HG03469 (cell line): ENCODE measurements at regions not wholly inside any gene's neighbourhood (a gene's known extent, or its start where the extent isn't known, plus 50 kb on each side); places are given as distances from the start of the nearest gene placed in this dataset.

Source experiments
- ATAC-seq: cut with Tn5 transposase; IDR thresholded peaks from one replicate; pipeline ENCODE4 v1.9.1; 2021; ENCODE audit warnings: mild to moderate bottlenecking, moderate library complexity, moderate number of reproducible peaks; ENCODE audit not compliant: unreplicated experiment

- no peak for ATAC-seq
These were observed 267.7 kb downstream of the RASSF9 start for GRCh38 chr12:85568395-85569103.

- no peak for ATAC-seq
These were observed 266.9 kb downstream of the RASSF9 start for GRCh38 chr12:85569261-85569660.

DNA sequence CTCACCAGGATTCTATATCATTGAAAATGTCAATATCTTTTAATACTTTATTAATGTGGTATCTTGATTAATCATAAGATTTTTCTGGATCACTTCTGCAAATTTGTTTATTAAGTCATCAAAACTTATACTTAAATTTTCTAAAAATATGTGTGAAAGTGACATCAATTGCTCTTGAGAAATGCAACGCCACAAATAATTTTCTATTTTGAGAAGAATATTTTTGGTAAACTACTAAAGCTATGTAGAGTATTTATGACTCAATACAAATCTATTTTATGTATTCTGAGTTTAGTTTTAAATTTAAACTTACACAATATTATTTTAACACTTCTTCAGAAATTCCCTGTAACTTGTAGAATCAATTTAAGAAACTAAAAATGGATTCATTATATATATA is 263.3 kb downstream of the RASSF9 start:
- no peak for ATAC-seq

GRCh38 chr12:85573635-85574214 is 262.5 kb downstream of the RASSF9 start:
- ATAC-seq, result no peak

DNA sequence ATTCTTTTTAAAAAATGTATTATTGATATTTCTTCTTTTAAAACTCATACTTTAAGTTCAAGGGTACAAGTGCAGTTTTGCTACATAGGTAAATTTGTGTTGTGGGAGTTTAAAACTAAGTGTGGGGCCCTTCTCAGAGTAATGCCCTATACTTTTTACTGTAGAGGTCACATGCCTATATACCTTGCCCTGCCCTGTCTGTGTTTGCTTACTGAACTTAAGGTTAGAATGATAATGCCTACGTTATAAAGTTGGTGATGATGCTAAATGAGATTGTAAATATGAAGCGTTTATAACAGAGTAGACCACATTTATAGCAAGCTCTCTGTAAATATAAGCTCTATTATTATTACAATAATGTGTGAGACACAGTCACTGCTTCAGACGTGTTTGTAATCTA is 261.9 kb downstream of the RASSF9 start:
- ATAC-seq, result no peak

GRCh38 chr12:85575120-85576096 is 260.8 kb downstream of the RASSF9 start:
- ATAC-seq, result peak; percentile 98

- ATAC-seq, result no peak
These were observed 255.5 kb downstream of the RASSF9 start for GRCh38 chr12:85580562-85581168.

- ATAC-seq, result no peak
These were observed 249.1 kb downstream of the RASSF9 start for GRCh38 chr12:85587158-85587557.

- ATAC-seq, result no peak
These were observed 248.0 kb downstream of the RASSF9 start for GRCh38 chr12:85588221-85588620.

GRCh38 chr12:85600841-85601240 is 235.4 kb downstream of the RASSF9 start:
- ATAC-seq, result no peak

DNA sequence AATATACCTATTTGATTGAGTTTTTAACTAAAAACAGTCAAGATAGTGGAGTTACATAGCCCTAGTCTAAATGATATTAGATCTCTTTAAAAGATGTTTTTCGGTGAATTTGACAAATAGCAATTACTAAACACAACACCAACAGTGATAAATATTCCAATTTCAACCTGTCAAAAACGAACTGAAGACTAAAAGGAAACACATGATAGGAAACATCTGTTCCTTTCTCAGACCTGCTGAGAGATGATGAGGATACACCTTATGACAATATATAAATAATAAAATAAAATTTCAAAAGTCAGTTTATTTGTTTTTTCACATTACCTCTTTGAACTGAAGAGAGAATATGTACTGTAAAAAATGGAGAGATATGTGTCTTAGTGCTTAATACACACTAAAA is 232.7 kb downstream of the RASSF9 start:
- no peak for ATAC-seq

DNA sequence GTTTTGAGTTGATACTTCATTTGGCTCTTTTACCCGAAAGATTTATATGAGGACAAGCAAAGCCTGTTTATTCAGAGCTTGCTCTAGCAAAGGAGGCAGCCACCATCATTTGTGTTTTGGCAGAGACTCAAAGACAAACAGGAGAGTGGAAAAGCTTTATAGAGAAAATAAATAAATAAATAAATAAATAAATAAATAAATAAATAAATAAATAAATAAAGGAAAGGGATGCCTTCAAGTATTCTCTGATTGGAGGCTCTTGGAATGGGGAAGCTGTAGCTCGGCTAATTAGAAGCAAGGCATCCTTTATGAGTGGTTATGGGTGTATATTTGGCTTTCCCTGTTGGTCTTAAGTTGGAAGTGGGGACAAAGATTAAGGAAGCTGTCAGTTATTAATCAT is 229.8 kb downstream of the RASSF9 start:
- no peak for ATAC-seq

DNA sequence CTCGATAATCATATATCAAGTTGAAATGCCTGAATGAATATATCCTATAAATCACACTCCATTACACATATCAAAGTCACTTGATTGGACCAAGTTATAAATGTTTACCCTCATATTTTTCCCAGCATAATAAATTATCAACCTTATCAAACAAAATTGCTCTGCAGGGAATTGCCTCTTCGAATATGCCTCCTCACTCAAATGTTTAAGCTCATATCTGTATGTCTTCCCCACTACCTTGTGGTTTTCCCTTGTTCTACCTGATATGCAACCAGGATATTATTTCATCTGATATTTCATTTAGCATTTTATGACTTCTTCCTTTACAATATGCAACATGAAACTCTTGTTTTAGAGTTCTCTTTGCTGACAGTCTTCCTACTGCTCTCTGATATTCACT is 226.4 kb downstream of the RASSF9 start:
- ATAC-seq, result no peak

GRCh38 chr12:85610194-85610593 is 226.0 kb downstream of the RASSF9 start:
- ATAC-seq, result no peak

- no peak for ATAC-seq
These were observed 220.0 kb downstream of the RASSF9 start for GRCh38 chr12:85616201-85616600.

- ATAC-seq, result no peak
These were observed 218.7 kb downstream of the RASSF9 start for GRCh38 chr12:85617307-85618091.

DNA sequence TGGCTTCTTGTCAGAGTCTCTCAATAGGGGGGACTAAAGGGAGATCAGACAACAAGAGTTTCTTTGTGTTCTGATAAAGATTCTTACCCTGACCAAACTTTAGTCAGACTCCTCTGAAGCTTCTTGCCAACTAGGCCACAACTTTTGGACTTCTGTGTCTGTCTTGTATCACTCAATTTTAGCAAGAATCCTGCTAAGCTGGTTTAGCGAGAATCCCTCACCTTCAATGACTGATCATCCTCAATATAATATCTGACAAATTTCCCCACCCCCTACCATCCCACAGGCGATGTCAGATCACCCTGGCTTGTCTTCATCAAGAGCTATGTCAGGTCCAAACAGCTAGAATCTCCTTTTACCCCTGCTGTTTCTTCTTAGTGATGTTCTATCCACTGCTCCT is 215.2 kb downstream of the RASSF9 start:
- no peak for ATAC-seq

GRCh38 chr12:85623763-85624162 is 212.4 kb downstream of the RASSF9 start:
- ATAC-seq, result no peak

- no peak for ATAC-seq
These were observed 210.7 kb downstream of the RASSF9 start for GRCh38 chr12:85625467-85625866.

GRCh38 chr12:85626001-85626783 is 210.0 kb downstream of the RASSF9 start:
- ATAC-seq, result no peak
